ENCODE measurements at regions not wholly inside any gene's neighbourhood (a gene's known extent, or its start where the extent isn't known, plus 50 kb on each side); places are given as distances from the start of the nearest gene placed in this dataset.

- H3K36me3 ChIP-seq (ENCODE audit: control insufficient read depth, insufficient read depth, low read length), result no peaks in the 10 kb centered on the region
- H3K27me3 ChIP-seq (ENCODE audit: control insufficient read depth, insufficient read depth, low read length), result peaks cover 5% of the 10 kb centered on the region
- no peak overlapping the region for H3K4me3 ChIP-seq (ENCODE audit: low read length)
- no peaks in the 10 kb centered on the region for H3K9me3 ChIP-seq (ENCODE audit: control insufficient read depth, low read length)
- no peak overlapping the region for H3K9ac ChIP-seq (ENCODE audit: low read length)
- no peaks in the 10 kb centered on the region for H3K4me1 ChIP-seq (ENCODE audit: control insufficient read depth, insufficient read depth, low read length)
Measured at GRCh38 chr2:239538357-239539052, 137.7 kb upstream of the HDAC4 start.

GRCh38 chr2:239537633-239538356, 137.0 kb upstream of the HDAC4 start:
- Histone ChIP-seq H3K27me3 (ENCODE audit: control insufficient read depth, insufficient read depth, low read length) (peaks cover 5% of the 10 kb centered on the region), H3K4me3 (ENCODE audit: low read length) (no peak overlapping the region), H3K4me1 (ENCODE audit: control insufficient read depth, insufficient read depth, low read length) (no peaks in the 10 kb centered on the region), H3K9me3 (ENCODE audit: control insufficient read depth, low read length) (no peaks in the 10 kb centered on the region), H3K9ac (ENCODE audit: low read length) (no peak overlapping the region), H3K36me3 (ENCODE audit: control insufficient read depth, insufficient read depth, low read length) (no peaks in the 10 kb centered on the region)

- no peak overlapping the region for H3K9ac ChIP-seq (ENCODE audit: low read length)
- H3K4me3 ChIP-seq (ENCODE audit: low read length), result no peak overlapping the region
- H3K4me1 ChIP-seq (ENCODE audit: control insufficient read depth, insufficient read depth, low read length), result no peaks in the 10 kb centered on the region
- no peaks in the 10 kb centered on the region for H3K36me3 ChIP-seq (ENCODE audit: control insufficient read depth, insufficient read depth, low read length)
- no peaks in the 10 kb centered on the region for H3K9me3 ChIP-seq (ENCODE audit: control insufficient read depth, low read length)
- peaks cover 5% of the 10 kb centered on the region for H3K27me3 ChIP-seq (ENCODE audit: control insufficient read depth, insufficient read depth, low read length)
Measured at GRCh38 chr2:239536186-239536585, 135.4 kb upstream of the HDAC4 start.

GRCh38 chr2:239535413-239536144, 134.8 kb upstream of the HDAC4 start:
- H3K4me1 ChIP-seq (ENCODE audit: control insufficient read depth, insufficient read depth, low read length), result no peaks in the 10 kb centered on the region
- no peak overlapping the region for H3K4me3 ChIP-seq (ENCODE audit: low read length)
- H3K36me3 ChIP-seq (ENCODE audit: control insufficient read depth, insufficient read depth, low read length), result no peaks in the 10 kb centered on the region
- no peaks in the 10 kb centered on the region for H3K9me3 ChIP-seq (ENCODE audit: control insufficient read depth, low read length)
- no peak overlapping the region for H3K9ac ChIP-seq (ENCODE audit: low read length)
- H3K27me3 ChIP-seq (ENCODE audit: control insufficient read depth, insufficient read depth, low read length), result peaks cover 3% of the 10 kb centered on the region

GRCh38 chr2:239534581-239535412, 134.0 kb upstream of the HDAC4 start:
- no peaks in the 10 kb centered on the region for H3K4me1 ChIP-seq (ENCODE audit: control insufficient read depth, insufficient read depth, low read length)
- H3K27me3 ChIP-seq (ENCODE audit: control insufficient read depth, insufficient read depth, low read length), result no peaks in the 10 kb centered on the region
- no peak overlapping the region for H3K4me3 ChIP-seq (ENCODE audit: low read length)
- no peak overlapping the region for H3K9ac ChIP-seq (ENCODE audit: low read length)
- H3K9me3 ChIP-seq (ENCODE audit: control insufficient read depth, low read length), result no peaks in the 10 kb centered on the region
- H3K36me3 ChIP-seq (ENCODE audit: control insufficient read depth, insufficient read depth, low read length), result no peaks in the 10 kb centered on the region

GRCh38 chr2:239533569-239534316, 132.9 kb upstream of the HDAC4 start:
- no peaks in the 10 kb centered on the region for H3K9me3 ChIP-seq (ENCODE audit: control insufficient read depth, low read length)
- H3K9ac ChIP-seq (ENCODE audit: low read length), result no peak overlapping the region
- no peaks in the 10 kb centered on the region for H3K36me3 ChIP-seq (ENCODE audit: control insufficient read depth, insufficient read depth, low read length)
- H3K4me1 ChIP-seq (ENCODE audit: control insufficient read depth, insufficient read depth, low read length), result no peaks in the 10 kb centered on the region
- H3K27me3 ChIP-seq (ENCODE audit: control insufficient read depth, insufficient read depth, low read length), result no peaks in the 10 kb centered on the region
- H3K4me3 ChIP-seq (ENCODE audit: low read length), result no peak overlapping the region

GRCh38 chr2:239532859-239533258, 132.0 kb upstream of the HDAC4 start:
- H3K4me3 ChIP-seq (ENCODE audit: low read length), result no peak overlapping the region
- no peaks in the 10 kb centered on the region for H3K27me3 ChIP-seq (ENCODE audit: control insufficient read depth, insufficient read depth, low read length)
- no peaks in the 10 kb centered on the region for H3K9me3 ChIP-seq (ENCODE audit: control insufficient read depth, low read length)
- H3K4me1 ChIP-seq (ENCODE audit: control insufficient read depth, insufficient read depth, low read length), result no peaks in the 10 kb centered on the region
- H3K9ac ChIP-seq (ENCODE audit: low read length), result no peak overlapping the region
- H3K36me3 ChIP-seq (ENCODE audit: control insufficient read depth, insufficient read depth, low read length), result no peaks in the 10 kb centered on the region

- no peaks in the 10 kb centered on the region for H3K9me3 ChIP-seq (ENCODE audit: control insufficient read depth, low read length)
- H3K9ac ChIP-seq (ENCODE audit: low read length), result no peak overlapping the region
- H3K4me3 ChIP-seq (ENCODE audit: low read length), result no peak overlapping the region
- no peaks in the 10 kb centered on the region for H3K36me3 ChIP-seq (ENCODE audit: control insufficient read depth, insufficient read depth, low read length)
- H3K27me3 ChIP-seq (ENCODE audit: control insufficient read depth, insufficient read depth, low read length), result no peaks in the 10 kb centered on the region
- no peaks in the 10 kb centered on the region for H3K4me1 ChIP-seq (ENCODE audit: control insufficient read depth, insufficient read depth, low read length)
Measured at GRCh38 chr2:239532250-239532649, 131.4 kb upstream of the HDAC4 start.

GRCh38 chr2:239531456-239532241, 130.8 kb upstream of the HDAC4 start:
- no peak overlapping the region for H3K4me3 ChIP-seq (ENCODE audit: low read length)
- H3K9ac ChIP-seq (ENCODE audit: low read length), result no peak overlapping the region
- H3K4me1 ChIP-seq (ENCODE audit: control insufficient read depth, insufficient read depth, low read length), result no peaks in the 10 kb centered on the region
- no peaks in the 10 kb centered on the region for H3K9me3 ChIP-seq (ENCODE audit: control insufficient read depth, low read length)
- no peaks in the 10 kb centered on the region for H3K27me3 ChIP-seq (ENCODE audit: control insufficient read depth, insufficient read depth, low read length)
- no peaks in the 10 kb centered on the region for H3K36me3 ChIP-seq (ENCODE audit: control insufficient read depth, insufficient read depth, low read length)

GRCh38 chr2:239530749-239531316, 130.0 kb upstream of the HDAC4 start:
- Histone ChIP-seq H3K27me3 (ENCODE audit: control insufficient read depth, insufficient read depth, low read length) (no peaks in the 10 kb centered on the region), H3K4me1 (ENCODE audit: control insufficient read depth, insufficient read depth, low read length) (no peaks in the 10 kb centered on the region), H3K9me3 (ENCODE audit: control insufficient read depth, low read length) (no peaks in the 10 kb centered on the region), H3K4me3 (ENCODE audit: low read length) (no peak overlapping the region), H3K9ac (ENCODE audit: low read length) (no peak overlapping the region), H3K36me3 (ENCODE audit: control insufficient read depth, insufficient read depth, low read length) (no peaks in the 10 kb centered on the region)
